Adipocyte (in vitro differentiated cells): ENCODE measurements at regions not wholly inside any gene's neighbourhood (a gene's known extent, or its start where the extent isn't known, plus 50 kb on each side); places are given as distances from the start of the nearest gene placed in this dataset.
"Not testable (repeated sequence)": the region's sequence is repeated elsewhere in the genome, so short reads cannot be mapped to it uniquely, and the experiment has no call there.

Experiments
- DNase-seq: peaks from one replicate; pipeline ENCODE4 v3.0.0-alpha.2; 2015; ENCODE audit warnings: low read depth
- H3K27me3 ChIP-seq: replicated peaks from 2 replicates; pipeline ENCODE4 v1.7.0; 2013; ENCODE audit warnings: mild to moderate bottlenecking, low read length, moderate library complexity; ENCODE audit not compliant: control insufficient read depth, insufficient read depth
- H3K36me3 ChIP-seq: 2 replicates; pipeline ENCODE4 v1.7.0; 2013; ENCODE audit warnings: low read length, mild to moderate bottlenecking, moderate library complexity; ENCODE audit not compliant: control insufficient read depth, insufficient read depth, severe bottlenecking
- H3K4me1 ChIP-seq: 2 replicates; pipeline ENCODE4 v1.7.0; 2013; ENCODE audit warnings: mild to moderate bottlenecking, low read length, moderate library complexity; ENCODE audit not compliant: control insufficient read depth, insufficient read depth
- H3K4me3 ChIP-seq: 2 replicates; pipeline ENCODE4 v1.7.0; 2013; ENCODE audit warnings: mild to moderate bottlenecking, low read length, moderate library complexity
- H3K9ac ChIP-seq: 2 replicates; pipeline ENCODE4 v1.7.0; 2013; ENCODE audit warnings: mild to moderate bottlenecking, low read length, moderate library complexity
- H3K9me3 ChIP-seq: 2 replicates; pipeline ENCODE4 v1.7.0; 2013; ENCODE audit warnings: mild to moderate bottlenecking, low read length, moderate library complexity; ENCODE audit not compliant: control insufficient read depth

- H3K4me1 ChIP-seq = peaks cover 18% of the 10 kb centered on the region
- no peak overlapping the region for H3K9ac ChIP-seq
- no peak for DNase-seq
- H3K4me3 ChIP-seq = no peak overlapping the region
- no peaks in the 10 kb centered on the region for H3K9me3 ChIP-seq
- H3K27me3 ChIP-seq = no peaks in the 10 kb centered on the region
- no peaks in the 10 kb centered on the region for H3K36me3 ChIP-seq
Observed at GRCh38 chr2:221915926-221916325, 343.8 kb upstream of the EPHA4 start.

GRCh38 chr2:221914334-221914880 is 342.3 kb upstream of the EPHA4 start:
- Histone ChIP-seq H3K36me3 (no peaks in the 10 kb centered on the region), H3K9me3 (no peaks in the 10 kb centered on the region), H3K4me1 (peaks cover 10% of the 10 kb centered on the region), H3K9ac (no peak overlapping the region), H3K4me3 (no peak overlapping the region), H3K27me3 (no peaks in the 10 kb centered on the region)
- no peak for DNase-seq

- Histone ChIP-seq H3K9me3 (no peaks in the 10 kb centered on the region), H3K4me3 (no peak overlapping the region), H3K27me3 (no peaks in the 10 kb centered on the region), H3K9ac (no peak overlapping the region), H3K36me3 (no peaks in the 10 kb centered on the region), H3K4me1 (peaks cover 10% of the 10 kb centered on the region)
- no peak for DNase-seq
Observed at GRCh38 chr2:221911890-221912289, 339.8 kb upstream of the EPHA4 start.

GRCh38 chr2:221911321-221911720 is 339.2 kb upstream of the EPHA4 start:
- peaks cover 10% of the 10 kb centered on the region for H3K4me1 ChIP-seq
- no peak overlapping the region for H3K4me3 ChIP-seq
- H3K36me3 ChIP-seq = no peaks in the 10 kb centered on the region
- H3K9ac ChIP-seq = no peak overlapping the region
- H3K27me3 ChIP-seq = no peaks in the 10 kb centered on the region
- no peaks in the 10 kb centered on the region for H3K9me3 ChIP-seq
- DNase-seq = peak; percentile 4

GRCh38 chr2:221908518-221908917 is 336.4 kb upstream of the EPHA4 start:
- H3K9me3 ChIP-seq = no peaks in the 10 kb centered on the region
- DNase-seq = no peak
- H3K9ac ChIP-seq = no peak overlapping the region
- H3K27me3 ChIP-seq = no peaks in the 10 kb centered on the region
- no peaks in the 10 kb centered on the region for H3K4me1 ChIP-seq
- H3K4me3 ChIP-seq = no peak overlapping the region
- H3K36me3 ChIP-seq = no peaks in the 10 kb centered on the region

- H3K9ac ChIP-seq = no peak overlapping the region
- no peak overlapping the region for H3K4me3 ChIP-seq
- H3K4me1 ChIP-seq = peaks cover 24% of the 10 kb centered on the region
- no peak for DNase-seq
- no peaks in the 10 kb centered on the region for H3K27me3 ChIP-seq
- H3K9me3 ChIP-seq = no peaks in the 10 kb centered on the region
- H3K36me3 ChIP-seq = no peaks in the 10 kb centered on the region
Observed at GRCh38 chr2:221897718-221898117, 325.6 kb upstream of the EPHA4 start.

- Histone ChIP-seq H3K9ac (peak overlapping the region; percentile 81), H3K9me3 (no peaks in the 10 kb centered on the region), H3K4me3 (peak overlapping the region; percentile 63), H3K4me1 (peaks cover 24% of the 10 kb centered on the region), H3K36me3 (no peaks in the 10 kb centered on the region), H3K27me3 (no peaks in the 10 kb centered on the region)
- peak; percentile 2 for DNase-seq
Observed at GRCh38 chr2:221896505-221897151, 324.5 kb upstream of the EPHA4 start.

- Histone ChIP-seq H3K9ac (peak overlapping the region; percentile 81), H3K4me3 (peak overlapping the region; percentile 63), H3K4me1 (peaks cover 24% of the 10 kb centered on the region), H3K9me3 (no peaks in the 10 kb centered on the region), H3K27me3 (no peaks in the 10 kb centered on the region), H3K36me3 (no peaks in the 10 kb centered on the region)
- no peak for DNase-seq
Observed at GRCh38 chr2:221895366-221896121, 323.4 kb upstream of the EPHA4 start.

GRCh38 chr2:221893501-221893900 is 321.4 kb upstream of the EPHA4 start:
- no peaks in the 10 kb centered on the region for H3K9me3 ChIP-seq
- no peak overlapping the region for H3K4me3 ChIP-seq
- no peak overlapping the region for H3K9ac ChIP-seq
- H3K4me1 ChIP-seq = peaks cover 24% of the 10 kb centered on the region
- no peaks in the 10 kb centered on the region for H3K36me3 ChIP-seq
- no peaks in the 10 kb centered on the region for H3K27me3 ChIP-seq
- no peak for DNase-seq

- H3K4me3 ChIP-seq, H3K27me3 ChIP-seq, H3K9ac ChIP-seq, H3K9me3 ChIP-seq, DNase-seq, H3K36me3 ChIP-seq: not testable (repeated sequence)
- peaks cover 16% of the 10 kb centered on the region for H3K4me1 ChIP-seq
Observed at GRCh38 chr2:221892006-221892405, 319.9 kb upstream of the EPHA4 start.

- H3K36me3 ChIP-seq = no peaks in the 10 kb centered on the region
- H3K27me3 ChIP-seq = no peaks in the 10 kb centered on the region
- DNase-seq = no peak
Observed at GRCh38 chr2:221883976-221884375, 311.9 kb upstream of the EPHA4 start.

More at GRCh38 chr2:221883976-221884375, 311.9 kb upstream of the EPHA4 start:
- Histone ChIP-seq H3K9me3 (peaks cover 6% of the 10 kb centered on the region), H3K4me1 (no peaks in the 10 kb centered on the region), H3K9ac (no peak overlapping the region), H3K4me3 (no peak overlapping the region)
